Mesenchymal stem cell (in vitro differentiated cells and primary cell): ENCODE measurements at regions not wholly inside any gene's neighbourhood (a gene's known extent, or its start where the extent isn't known, plus 50 kb on each side); places are given as distances from the start of the nearest gene placed in this dataset.

ENCODE experiments used
- DNase-seq: peaks from one replicate; pipeline ENCODE4 v3.0.0-alpha.2; 2013
- H2AFZ ChIP-seq: one replicate; pipeline ENCODE4 v1.6.1; 2013; ENCODE audit warnings: low read depth, mild to moderate bottlenecking, control low read depth, inconsistent platforms, low read length, moderate library complexity
- H2AK5ac ChIP-seq: 2 replicates; pipeline ENCODE4 v1.6.1; 2013; ENCODE audit warnings: low read length, moderate library complexity, mild to moderate bottlenecking, inconsistent platforms; ENCODE audit not compliant: severe bottlenecking
- H2BK120ac ChIP-seq: one replicate; pipeline ENCODE4 v1.6.1; 2013; ENCODE audit warnings: low read depth, mild to moderate bottlenecking, inconsistent platforms, low read length, moderate library complexity
- H2BK12ac ChIP-seq, 2 experiments: one replicate each; pipeline ENCODE4 v1.6.1; 2013; ENCODE audit warnings: inconsistent platforms in 2 of 2, low read length in 2 of 2, mild to moderate bottlenecking in 2 of 2, moderate library complexity in 2 of 2, control low read depth in 1 of 2
- H2BK15ac ChIP-seq: one replicate; pipeline ENCODE4 v1.6.1; 2013; ENCODE audit warnings: mild to moderate bottlenecking, low read depth, inconsistent platforms; ENCODE audit not compliant: poor library complexity, severe bottlenecking
- H2BK5ac ChIP-seq: 2 replicates; pipeline ENCODE4 v1.6.1; 2013; ENCODE audit warnings: low read depth, mild to moderate bottlenecking, low read length, control low read depth, inconsistent platforms; ENCODE audit not compliant: poor library complexity, severe bottlenecking
- H3K14ac ChIP-seq, 2 experiments: one replicate each; pipeline ENCODE4 v1.6.1; 2013; ENCODE audit warnings: inconsistent platforms in 2 of 2, low read length in 2 of 2, control low read depth in 1 of 2, mild to moderate bottlenecking in 1 of 2, moderate library complexity in 1 of 2
- H3K18ac ChIP-seq, 2 experiments: one replicate each; pipeline ENCODE4 v1.6.1; 2013; ENCODE audit warnings: inconsistent platforms in 2 of 2, low read length in 2 of 2, control low read depth in 1 of 2, low read depth in 1 of 2, mild to moderate bottlenecking in 1 of 2
- H3K23ac ChIP-seq, 2 experiments: one replicate each; pipeline ENCODE4 v1.6.1; 2013; ENCODE audit warnings: inconsistent platforms in 2 of 2, low read length in 2 of 2, mild to moderate bottlenecking in 2 of 2, moderate library complexity in 2 of 2, control low read depth in 1 of 2
- H3K27ac ChIP-seq: 2 replicates; pipeline ENCODE4 v1.5.1; 2013; ENCODE audit warnings: mild to moderate bottlenecking, moderate library complexity, low read length, control low read depth, inconsistent platforms; ENCODE audit not compliant: poor library complexity, severe bottlenecking
- H3K27me3 ChIP-seq, 2 experiments: 2 replicates each; pipeline versions ENCODE4 v1.6.1 to v1.7.0; 2013; ENCODE audit warnings: low read length in 2 of 2, mild to moderate bottlenecking in 2 of 2, moderate library complexity in 2 of 2, control low read depth in 1 of 2, inconsistent platforms in 1 of 2; ENCODE audit not compliant: control insufficient read depth in 1 of 2, insufficient read depth in 1 of 2
- H3K36me3 ChIP-seq, 2 experiments: 2 replicates each; pipeline versions ENCODE4 v1.6.1 to v1.7.0; 2013; ENCODE audit warnings: low read length in 2 of 2, control low read depth in 1 of 2, inconsistent platforms in 1 of 2, low read depth in 1 of 2, mild to moderate bottlenecking in 1 of 2; ENCODE audit not compliant: insufficient read depth in 2 of 2, control insufficient read depth in 1 of 2
- H3K4ac ChIP-seq, 2 experiments: one replicate each; pipeline ENCODE4 v1.6.1; 2013; ENCODE audit warnings: inconsistent platforms in 2 of 2, low read length in 2 of 2, mild to moderate bottlenecking in 2 of 2, moderate library complexity in 2 of 2, control low read depth in 1 of 2, low read depth in 1 of 2
- H3K4me1 ChIP-seq: 2 replicates; pipeline ENCODE4 v1.6.1; 2013; ENCODE audit warnings: low read depth, low read length, control low read depth; ENCODE audit not compliant: control insufficient read depth, insufficient read depth
- H3K4me2 ChIP-seq: 2 replicates; pipeline ENCODE4 v1.6.1; 2013; ENCODE audit warnings: low read length, mild to moderate bottlenecking, inconsistent platforms; ENCODE audit not compliant: poor library complexity, severe bottlenecking
- H3K4me3 ChIP-seq, 2 experiments: 2 replicates each; pipeline versions ENCODE4 v1.5.1 to v1.7.0; 2013; ENCODE audit warnings: low read length in 2 of 2, mild to moderate bottlenecking in 2 of 2, control low read depth in 1 of 2, low read depth in 1 of 2; ENCODE audit not compliant: insufficient read depth in 1 of 2
- H3K79me1 ChIP-seq: replicated peaks from 2 replicates; pipeline ENCODE4 v1.6.1; 2013; ENCODE audit warnings: mild to moderate bottlenecking, control low read depth, low read length, inconsistent platforms; ENCODE audit not compliant: poor library complexity, severe bottlenecking
- H3K9ac ChIP-seq: 2 replicates; pipeline ENCODE4 v1.7.0; 2013; ENCODE audit warnings: mild to moderate bottlenecking, low read length, moderate library complexity
- H3K9me3 ChIP-seq: 2 replicates; pipeline ENCODE4 v1.7.0; 2013; ENCODE audit warnings: mild to moderate bottlenecking, low read length; ENCODE audit not compliant: control insufficient read depth
- H4K8ac ChIP-seq: one replicate; pipeline ENCODE4 v1.6.1; 2013; ENCODE audit warnings: inconsistent platforms, mild to moderate bottlenecking, low read length, moderate library complexity
- H4K91ac ChIP-seq: one replicate; pipeline ENCODE4 v1.6.1; 2013; ENCODE audit warnings: mild to moderate bottlenecking, low read length, inconsistent platforms
- WGBS: methylation state at CpG from one replicate; pipeline ENCODE4 v1.1.7; 2013; ENCODE audit warnings: mixed read lengths; 5-methylcytosine and 5-hydroxymethylcytosine counted together

DNA sequence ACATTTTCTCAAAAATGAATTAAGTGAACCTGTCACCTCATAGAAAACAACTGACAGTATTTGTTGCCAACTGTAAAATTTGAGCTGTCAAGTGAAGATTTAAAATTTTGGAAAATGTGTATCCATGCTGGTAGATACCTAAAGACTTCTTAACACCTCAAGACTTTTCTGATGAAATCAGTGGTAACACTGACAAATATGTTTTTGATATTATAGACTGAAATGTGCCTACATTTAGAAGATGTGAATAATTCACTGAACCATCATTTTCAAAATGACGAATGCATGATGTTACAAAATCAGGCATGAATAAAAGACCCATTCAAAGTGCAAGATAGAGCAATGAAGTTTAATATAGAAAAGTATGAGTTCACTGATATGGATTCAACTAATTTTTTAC, 51.5 kb upstream of the ASPRV1 start:
- H3K4ac ChIP-seq, result no peak overlapping the region
- H3K4me3 ChIP-seq, result no peak overlapping the region
- no peaks in the 10 kb centered on the region for H3K79me1 ChIP-seq
- peaks cover 4 to 7% of the 10 kb centered on the region in 2 experiments for H3K36me3 ChIP-seq
- H3K4me2 ChIP-seq, result no peak overlapping the region
- H3K27ac ChIP-seq, result no peak overlapping the region
- H2AFZ ChIP-seq, result no peak overlapping the region
- no peak overlapping the region for H2BK120ac ChIP-seq
- no peak overlapping the region for H3K23ac ChIP-seq
- H3K4me1 ChIP-seq, result no peaks in the 10 kb centered on the region
- no peak overlapping the region for H4K91ac ChIP-seq
- H2BK12ac ChIP-seq, result no peak overlapping the region
- WGBS, result 100% methylated on average over 1 of the region's 1 CpG
- H3K27me3 ChIP-seq, result no peaks in the 10 kb centered on the region
- no peak overlapping the region for H3K9ac ChIP-seq
- H3K14ac ChIP-seq, result no peak overlapping the region
- no peak overlapping the region for H3K18ac ChIP-seq
- H2BK15ac ChIP-seq, result no peak overlapping the region
- no peak overlapping the region for H4K8ac ChIP-seq
- H3K9me3 ChIP-seq, result peaks cover 6% of the 10 kb centered on the region
- no peak for DNase-seq
- H2BK5ac ChIP-seq, result no peak overlapping the region
- H2AK5ac ChIP-seq, result no peak overlapping the region

DNA sequence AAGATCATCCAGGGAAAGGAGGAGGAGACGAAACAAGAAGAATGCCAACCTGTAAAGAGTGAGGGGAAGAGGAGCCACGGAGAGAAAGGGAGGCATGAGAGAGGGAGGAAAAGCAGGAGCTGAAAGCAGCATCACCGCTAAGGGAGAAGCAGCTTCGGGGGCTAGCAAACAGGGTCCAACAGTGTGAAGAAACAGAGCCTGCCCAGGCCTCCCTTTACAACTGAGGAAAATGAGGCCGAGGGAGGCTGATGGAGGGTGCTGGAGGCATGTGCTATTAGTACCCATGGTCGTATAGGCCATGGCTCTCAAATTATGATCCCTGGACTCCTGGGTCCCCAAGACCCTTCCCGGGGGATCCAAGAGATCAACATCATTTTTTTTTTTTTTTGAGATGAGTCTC, 50.4 kb upstream of the ASPRV1 start:
- Histone ChIP-seq H3K27me3 (no peaks in the 10 kb centered on the region), H2BK5ac (no peak overlapping the region), H3K9me3 (peaks cover 6% of the 10 kb centered on the region), H2BK15ac (no peak overlapping the region), H3K27ac (no peak overlapping the region), H2AK5ac (no peak overlapping the region), H3K4me2 (no peak overlapping the region), H3K4me1 (no peaks in the 10 kb centered on the region), H4K8ac (no peak overlapping the region), H3K23ac (no peak overlapping the region), H3K36me3 (peaks cover 4% of the 10 kb centered on the region in 2 experiments), H3K14ac (no peak overlapping the region), H2AFZ (no peak overlapping the region), H3K4me3 (no peak overlapping the region), H3K4ac (no peak overlapping the region), H3K18ac (no peak overlapping the region), H4K91ac (no peak overlapping the region), H2BK12ac (no peak overlapping the region), H3K79me1 (no peaks in the 10 kb centered on the region), H3K9ac (no peak overlapping the region), H2BK120ac (no peak overlapping the region)
- WGBS, result 90% methylated on average over 7 of the region's 7 CpGs
- no peak for DNase-seq

DNA sequence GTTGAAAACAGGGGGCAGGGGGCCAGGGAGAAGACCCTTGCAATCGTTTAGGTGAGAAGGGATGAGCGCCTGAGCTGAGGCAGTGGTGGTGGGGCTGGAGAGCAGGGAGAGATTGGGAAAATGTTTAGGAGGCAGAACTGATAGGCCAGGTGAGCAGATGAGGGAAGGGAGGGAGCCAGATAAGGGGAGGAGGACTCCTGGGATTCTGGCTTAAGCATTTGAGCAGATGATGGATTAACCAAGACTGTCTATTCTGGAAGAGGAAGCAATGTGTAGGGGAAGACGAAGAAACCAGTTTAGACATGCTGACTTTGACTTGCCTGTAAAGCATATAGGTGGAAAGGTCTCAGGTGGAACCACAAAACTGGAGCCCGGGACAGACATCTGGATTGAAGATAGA, 49.9 kb upstream of the ASPRV1 start:
- H2BK15ac ChIP-seq, result peak overlapping the region; percentile 20
- peaks cover under 1 to 2% of the 10 kb centered on the region in 2 experiments for H3K36me3 ChIP-seq
- no peak overlapping the region for H3K4me3 ChIP-seq
- WGBS, result 82% methylated on average over 4 of the region's 4 CpGs
- peaks cover 1% of the 10 kb centered on the region for H3K9me3 ChIP-seq
- H2BK5ac ChIP-seq, result no peak overlapping the region
- no peaks in the 10 kb centered on the region for H3K79me1 ChIP-seq
- no peaks in the 10 kb centered on the region for H3K27me3 ChIP-seq
- no peaks in the 10 kb centered on the region for H3K4me1 ChIP-seq
- H3K27ac ChIP-seq, result no peak overlapping the region
- no peak overlapping the region for H2AK5ac ChIP-seq
- no peak overlapping the region for H2BK120ac ChIP-seq
- H4K8ac ChIP-seq, result no peak overlapping the region
- H4K91ac ChIP-seq, result no peak overlapping the region
- H3K9ac ChIP-seq, result no peak overlapping the region
- DNase-seq, result no peak
- no peak overlapping the region for H3K23ac ChIP-seq
- no peak overlapping the region for H3K4ac ChIP-seq
- no peak overlapping the region for H3K18ac ChIP-seq
- H3K4me2 ChIP-seq, result no peak overlapping the region
- no peak overlapping the region for H2BK12ac ChIP-seq
- H2AFZ ChIP-seq, result no peak overlapping the region
- no peak overlapping the region for H3K14ac ChIP-seq
